HG03469 (cell line): ENCODE measurements at regions not wholly inside any gene's neighbourhood (a gene's known extent, or its start where the extent isn't known, plus 50 kb on each side); places are given as distances from the start of the nearest gene placed in this dataset.

ENCODE experiments used
- ATAC-seq: cut with Tn5 transposase; IDR thresholded peaks from one replicate; pipeline ENCODE4 v1.9.1; 2021; ENCODE audit warnings: mild to moderate bottlenecking, moderate library complexity, moderate number of reproducible peaks; ENCODE audit not compliant: unreplicated experiment

DNA sequence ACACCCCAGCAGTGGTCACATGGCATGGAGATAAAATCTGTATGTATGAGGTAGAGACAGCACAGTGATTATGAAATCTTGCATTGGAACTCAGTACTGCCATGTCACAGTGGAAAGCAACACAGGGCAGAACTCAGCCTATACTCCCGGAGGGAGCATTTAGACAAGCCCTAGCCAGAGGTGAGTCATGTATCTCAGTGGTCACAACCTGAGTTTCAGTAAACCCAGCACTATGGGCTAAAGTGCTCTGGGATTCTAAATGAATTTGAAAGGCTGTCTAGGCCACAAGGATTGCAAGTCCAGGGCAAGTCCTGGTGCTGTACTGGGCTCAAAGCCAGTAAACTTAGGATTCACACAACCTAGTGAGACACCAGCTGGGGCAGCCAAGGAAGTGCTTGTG is 1717.1 kb upstream of the RAG2 start:
- ATAC-seq, result no peak

DNA sequence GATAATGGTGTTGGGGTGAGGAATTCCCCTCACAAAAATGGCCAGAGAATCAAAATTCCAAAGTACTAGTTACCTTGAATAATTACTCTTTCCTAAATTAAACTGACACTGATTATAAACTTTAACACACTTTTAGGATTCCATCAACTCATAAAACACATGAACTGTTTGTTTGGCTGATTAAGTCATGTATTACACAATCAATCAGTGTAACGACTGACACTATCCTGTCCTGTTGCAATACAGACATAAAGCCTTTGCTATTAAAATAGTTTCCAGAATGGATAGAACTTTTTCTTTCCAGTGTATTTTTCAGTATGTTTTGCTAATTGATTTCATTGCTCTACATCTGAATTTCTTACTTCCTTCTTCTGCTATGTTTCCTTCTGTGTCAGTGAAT is 1709.4 kb upstream of the RAG2 start:
- ATAC-seq, result no peak

DNA sequence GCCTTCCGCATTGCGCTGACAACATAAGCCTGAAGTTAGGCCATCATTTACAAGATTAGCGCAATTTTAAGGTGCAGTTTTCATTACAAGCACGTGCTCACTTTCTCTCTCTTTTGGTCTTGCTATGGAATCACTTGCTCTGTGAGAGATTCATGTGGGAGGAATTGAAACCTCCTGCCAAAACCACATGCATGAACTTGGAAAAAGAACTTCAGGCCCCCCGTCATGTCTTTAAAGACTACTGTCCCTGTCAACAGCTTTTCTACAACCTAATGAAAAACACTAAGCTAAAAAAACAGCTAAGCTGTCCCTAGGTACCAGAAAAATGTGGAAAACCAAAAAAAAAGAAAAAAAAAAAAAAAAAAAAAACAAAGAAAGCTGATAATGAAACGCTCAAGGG is 1707.6 kb upstream of the RAG2 start:
- no peak for ATAC-seq

DNA sequence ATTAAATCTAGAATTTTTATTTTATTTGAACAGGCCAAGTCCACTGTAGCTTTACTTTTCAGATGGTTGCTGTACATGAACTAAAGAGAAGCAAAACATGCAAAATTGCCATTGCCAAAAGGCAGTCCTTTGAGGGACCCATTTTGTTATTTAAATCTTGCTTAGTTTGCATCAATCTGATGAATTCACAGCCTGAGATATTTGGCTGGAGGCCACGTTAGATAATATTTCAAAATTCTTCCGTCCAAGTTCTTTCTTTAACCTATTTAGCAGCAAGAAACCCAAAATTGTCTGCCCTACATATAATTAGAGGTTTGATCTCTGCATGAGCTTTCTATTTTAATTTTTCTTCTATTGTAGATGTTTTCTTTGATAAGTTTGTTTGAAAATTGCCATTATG is 1706.9 kb upstream of the RAG2 start:
- no peak for ATAC-seq

DNA sequence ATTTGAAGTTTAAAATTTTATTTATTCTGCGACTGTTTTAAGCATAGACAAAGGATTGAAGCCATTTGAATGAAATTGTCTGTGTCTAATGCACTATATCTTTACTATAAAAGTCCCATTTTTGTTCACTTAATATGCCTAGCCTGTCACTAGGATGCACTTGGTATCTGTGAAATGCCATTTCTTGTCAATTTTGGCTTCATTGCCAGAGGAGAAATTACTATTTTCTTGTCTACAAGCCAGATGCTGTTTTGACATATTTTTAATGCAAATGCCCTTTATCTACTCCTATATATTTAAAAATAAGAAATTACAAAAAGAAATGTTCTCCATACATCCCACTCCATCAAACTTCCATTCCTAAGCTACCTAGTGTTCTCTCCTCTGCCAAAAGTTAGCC is 1704.5 kb upstream of the RAG2 start:
- no peak for ATAC-seq

DNA sequence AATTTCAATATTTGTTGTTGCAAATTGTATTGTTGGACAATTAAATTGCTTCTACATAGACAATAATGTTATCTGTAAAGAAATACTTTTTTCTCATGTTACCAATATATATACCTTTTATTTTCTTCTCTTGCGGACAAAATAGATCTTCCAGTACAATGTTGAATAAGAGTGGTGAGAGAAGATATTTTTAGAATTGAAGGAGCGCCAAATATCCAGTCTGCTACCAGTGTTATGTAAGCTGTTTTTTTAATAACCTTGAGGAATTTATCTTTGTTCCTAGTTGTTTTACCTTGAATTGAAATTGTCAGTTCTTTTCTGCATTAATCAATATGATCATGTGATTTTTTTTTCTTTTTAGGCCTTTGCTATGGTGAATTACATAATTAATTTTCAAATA is 1702.5 kb upstream of the RAG2 start:
- no peak for ATAC-seq

DNA sequence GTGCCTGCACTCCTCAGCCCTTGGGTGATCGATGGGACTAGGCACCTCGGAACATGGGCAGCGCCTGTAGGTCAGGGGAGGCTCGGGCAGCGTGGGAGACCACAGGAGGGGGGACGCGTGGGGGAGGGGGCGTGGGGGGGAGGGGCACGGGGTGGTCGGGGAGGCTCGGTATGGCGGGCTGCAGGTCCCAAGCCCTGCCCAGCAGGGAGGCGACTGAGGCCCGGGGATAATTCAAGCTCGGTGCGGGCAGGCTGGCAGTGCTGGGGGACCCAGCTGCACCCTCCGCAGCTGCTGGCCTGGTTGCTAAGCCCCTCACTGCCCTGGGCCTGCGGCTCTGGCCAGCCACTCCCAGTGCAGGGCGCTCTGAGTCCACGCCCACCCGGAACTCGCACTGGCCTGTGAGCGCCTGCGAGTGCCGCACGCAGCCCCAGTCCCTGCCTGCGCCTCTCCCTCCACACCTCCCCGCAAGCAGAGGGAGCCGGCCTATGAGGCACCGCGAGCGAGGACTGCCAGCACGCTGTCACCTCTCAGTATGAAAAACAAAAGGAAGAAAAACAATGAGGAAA is 1698.3 kb upstream of the RAG2 start:
- no peak for ATAC-seq

DNA sequence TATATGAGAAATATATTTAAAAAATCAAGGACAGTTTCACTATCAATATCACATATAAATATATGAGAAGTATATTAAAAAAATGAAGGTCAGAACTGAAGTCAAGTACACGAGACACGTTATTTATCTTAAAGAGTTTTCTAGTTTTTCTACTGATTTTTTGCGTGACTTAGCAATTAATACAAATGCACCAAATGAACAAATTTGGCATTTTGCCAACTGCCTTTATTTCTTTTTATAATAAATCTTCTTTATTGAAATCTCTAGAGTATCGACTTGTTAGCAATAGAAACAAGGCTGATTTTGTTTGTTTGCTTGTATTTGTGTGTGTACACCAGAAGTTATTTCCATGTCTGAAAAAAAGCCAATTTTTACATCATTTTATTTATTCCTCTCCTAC is 1684.7 kb upstream of the RAG2 start:
- ATAC-seq, result no peak

DNA sequence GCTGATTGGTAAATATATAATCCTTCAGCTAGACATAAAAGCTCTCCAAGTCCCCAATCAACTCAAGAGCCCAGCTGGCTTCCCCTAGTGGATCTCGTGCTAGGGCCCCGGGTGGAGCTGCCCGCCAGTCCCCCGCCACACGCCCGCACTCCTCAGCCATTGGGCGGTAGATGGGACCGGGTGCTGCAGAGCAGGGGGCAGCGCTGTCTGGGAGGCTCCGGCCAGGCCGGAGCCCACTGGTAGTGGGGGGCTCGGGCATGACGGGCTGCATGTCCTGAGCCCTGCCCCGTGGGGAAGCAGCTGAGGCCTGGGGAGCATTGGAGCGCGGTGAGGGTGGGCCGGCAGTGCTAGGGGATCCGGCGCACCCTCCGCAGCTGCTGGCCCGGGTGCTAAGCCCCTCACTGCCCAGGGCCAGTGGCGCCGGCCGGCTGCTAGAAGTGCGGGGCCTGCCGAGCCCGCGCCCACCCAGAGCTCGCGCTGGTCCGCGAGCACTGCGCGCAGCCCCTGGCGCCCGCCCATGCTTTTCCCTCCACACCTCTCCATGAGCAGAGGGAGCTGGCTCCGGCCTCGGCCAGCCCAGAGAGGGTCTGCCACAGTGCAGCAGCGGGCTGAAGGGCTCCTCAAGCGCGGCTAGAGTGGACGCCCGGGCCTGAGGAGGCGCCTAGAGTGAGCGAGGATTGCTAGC is 1680.6 kb upstream of the RAG2 start:
- no peak for ATAC-seq

DNA sequence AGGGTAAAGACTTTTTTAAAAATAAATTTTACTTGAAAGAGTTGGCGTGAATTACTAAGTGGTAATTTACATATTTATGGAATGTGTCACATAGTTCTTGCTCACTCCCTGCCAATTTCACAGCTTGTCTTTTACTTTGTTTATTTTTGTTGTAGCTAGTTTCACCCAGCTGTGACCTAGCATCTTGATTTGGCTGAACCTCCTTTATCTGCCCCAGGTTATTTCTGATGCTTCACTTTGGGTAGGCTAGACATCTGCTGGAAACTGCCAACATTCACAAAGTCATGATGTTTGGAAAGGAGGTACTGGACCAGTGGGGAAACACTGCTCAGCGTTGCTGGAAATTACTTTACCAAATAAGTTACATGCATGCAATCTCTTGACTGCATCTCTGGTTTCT is 1676.0 kb upstream of the RAG2 start:
- no peak for ATAC-seq

DNA sequence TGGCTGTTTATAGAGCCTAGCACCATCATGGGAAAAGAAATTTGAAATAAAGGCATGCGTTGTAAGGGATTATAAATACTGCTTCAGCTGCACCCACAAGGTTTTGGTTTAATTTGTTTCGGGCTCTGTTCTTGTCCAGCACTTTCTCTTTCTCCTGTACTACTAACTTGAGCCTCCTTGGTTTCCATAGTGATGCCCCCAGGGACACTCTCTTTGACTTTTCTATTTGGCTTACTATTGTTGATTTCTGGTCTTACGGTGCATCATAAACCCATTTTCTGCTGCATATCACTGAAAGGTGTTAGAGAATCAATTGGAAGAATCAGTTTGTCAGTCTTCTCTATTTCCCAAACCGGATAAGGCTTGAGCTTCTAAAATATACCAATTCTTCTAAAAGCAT is 1674.3 kb upstream of the RAG2 start:
- ATAC-seq, result no peak

DNA sequence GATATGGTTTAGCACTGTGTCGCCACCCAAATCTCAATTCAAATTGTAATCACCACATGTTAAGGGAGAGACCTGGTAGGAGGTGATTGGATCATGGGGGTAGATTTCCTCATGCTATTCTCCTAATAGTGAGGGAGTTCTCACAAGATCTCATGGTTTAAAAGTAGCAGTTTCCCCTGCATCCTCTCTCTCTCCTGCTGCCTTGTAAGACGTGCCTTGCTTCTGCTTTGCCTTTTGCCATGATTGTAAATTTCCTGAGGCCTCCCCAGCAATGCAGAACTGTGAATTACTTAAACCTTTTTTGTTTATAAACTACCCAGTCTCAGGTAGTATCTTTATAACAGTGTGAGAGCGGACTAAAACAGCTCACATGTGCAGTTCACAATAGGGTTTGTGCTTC is 1668.7 kb upstream of the RAG2 start:
- ATAC-seq, result no peak

DNA sequence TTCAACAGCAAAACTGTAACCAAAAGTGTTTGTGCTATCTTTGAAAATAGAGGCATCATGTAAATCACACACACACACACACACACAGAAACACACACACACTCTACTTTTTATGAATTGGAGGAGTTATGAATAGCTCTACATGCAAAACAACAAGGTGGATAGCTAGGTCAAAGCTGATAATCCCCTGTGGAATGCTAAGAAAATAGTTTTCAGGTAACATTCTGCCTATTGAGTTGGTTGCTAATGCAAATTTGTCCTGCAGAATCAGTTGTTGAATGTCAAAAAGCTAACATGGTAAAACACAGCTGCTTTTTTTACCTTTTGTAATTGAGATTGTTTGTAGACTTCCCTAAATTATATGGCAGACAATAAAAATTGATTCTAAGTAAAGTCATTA is 1658.4 kb upstream of the RAG2 start:
- no peak for ATAC-seq

DNA sequence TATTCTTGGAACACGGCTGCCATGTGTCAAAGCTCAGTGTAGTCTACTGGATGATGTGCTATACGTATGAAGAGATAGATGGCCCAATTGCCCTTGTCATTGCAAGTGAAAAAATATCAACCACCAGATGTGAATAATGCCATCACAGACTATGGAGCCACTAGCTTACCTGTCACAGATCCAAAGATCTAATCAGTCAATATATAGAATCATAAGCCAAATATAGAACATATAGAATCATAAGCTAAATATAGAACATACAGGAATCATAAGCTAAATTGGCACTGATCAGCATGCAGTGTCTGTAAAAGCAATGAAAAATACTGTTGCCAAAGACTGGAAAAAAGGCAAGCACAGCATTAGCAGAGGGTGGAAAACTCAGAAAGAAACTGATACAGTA is 1656.9 kb upstream of the RAG2 start:
- no peak for ATAC-seq

DNA sequence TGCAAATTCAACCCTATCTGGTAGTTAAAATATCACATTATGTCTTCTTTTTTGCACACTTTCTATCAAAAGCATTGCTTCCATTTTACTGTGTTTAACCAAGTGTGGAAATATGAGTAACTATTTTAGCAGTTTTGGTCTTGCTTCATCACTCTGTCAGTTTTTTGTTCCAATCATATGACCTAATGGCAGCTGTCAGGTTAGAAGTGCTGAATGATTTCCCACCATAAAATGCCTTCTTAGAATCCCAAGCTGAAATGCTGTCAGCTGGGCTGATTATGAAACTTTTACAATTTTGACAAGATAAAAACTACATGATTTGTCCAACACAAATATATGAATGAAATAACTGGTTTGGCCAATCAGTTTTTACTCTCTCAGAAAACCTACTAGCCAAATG is 1654.6 kb upstream of the RAG2 start:
- ATAC-seq, result no peak

DNA sequence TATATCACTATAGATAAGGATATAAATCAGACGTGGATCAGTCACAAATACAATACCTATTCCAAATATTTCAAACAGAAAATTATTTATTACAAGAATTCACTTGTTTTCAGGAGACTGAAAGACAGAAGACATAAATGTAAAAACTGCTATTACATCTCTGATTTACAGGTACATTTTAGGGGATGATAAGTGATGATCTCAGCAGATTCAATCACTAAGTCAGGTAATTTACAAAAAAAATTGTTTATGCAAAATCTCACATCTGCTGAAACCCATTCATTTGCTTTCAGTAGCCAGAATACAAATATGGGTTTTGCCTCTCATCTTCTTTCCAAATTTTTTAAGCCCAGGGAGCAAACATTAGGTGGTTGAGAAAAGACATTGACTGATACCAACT is 1648.4 kb upstream of the RAG2 start:
- ATAC-seq, result no peak

DNA sequence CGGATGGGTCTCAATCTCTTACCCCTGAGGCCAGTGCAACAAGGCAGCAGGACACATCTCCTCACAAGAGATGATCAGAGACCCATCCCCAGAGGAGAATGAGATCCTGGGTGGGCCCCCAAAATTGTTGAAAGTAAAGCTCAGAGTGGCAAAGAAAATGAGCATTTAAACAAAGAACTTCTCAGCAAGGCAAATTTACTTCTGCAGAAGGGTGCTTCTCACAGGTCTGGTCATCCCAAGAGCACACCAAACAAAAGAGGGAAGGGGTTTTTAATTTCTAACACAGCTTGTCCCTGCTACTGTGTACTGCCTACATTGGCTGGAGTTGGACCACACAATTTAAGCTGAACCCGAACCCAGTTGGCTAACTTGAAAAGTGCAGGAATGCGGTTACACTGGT is 1628.6 kb upstream of the RAG2 start:
- ATAC-seq, result no peak

DNA sequence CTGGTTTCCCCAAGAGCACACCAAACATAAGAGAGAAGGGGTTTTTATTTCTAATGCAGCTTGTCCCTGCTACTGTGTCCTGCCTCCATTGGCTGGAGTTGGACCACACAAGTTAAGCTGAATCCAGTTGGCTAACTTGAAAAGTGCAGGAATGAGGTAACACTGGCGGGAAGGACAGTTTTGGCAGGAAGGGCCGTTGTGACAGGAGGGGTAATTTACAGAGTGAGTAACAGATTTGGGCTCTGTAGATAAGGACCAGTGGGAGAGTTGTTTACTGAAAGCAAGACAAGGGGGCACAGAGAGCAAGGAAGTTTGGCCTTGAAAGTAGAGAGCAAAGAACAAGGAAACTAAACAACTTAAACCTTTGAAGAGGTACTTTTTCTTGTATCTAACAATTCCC is 1623.3 kb upstream of the RAG2 start:
- no peak for ATAC-seq

DNA sequence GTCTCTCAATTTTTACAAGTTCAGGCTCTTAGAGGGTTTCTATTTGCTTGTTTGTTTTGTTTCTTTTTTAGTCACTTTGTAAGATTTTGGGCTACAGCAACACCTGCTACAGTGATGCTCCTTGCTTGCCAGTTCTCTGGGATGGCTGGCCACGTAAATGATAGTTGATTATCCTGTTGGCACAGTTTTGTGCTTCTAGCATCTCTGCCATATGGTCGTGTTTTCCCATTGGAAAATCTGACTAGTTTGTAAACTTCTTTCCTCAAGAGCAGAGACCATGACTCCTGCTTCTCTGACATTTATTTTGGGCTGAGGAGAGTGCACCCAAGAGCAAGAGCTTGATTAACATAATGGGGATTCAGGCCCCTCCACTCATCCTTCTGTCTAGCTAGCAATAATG is 1621.6 kb upstream of the RAG2 start:
- ATAC-seq, result no peak

DNA sequence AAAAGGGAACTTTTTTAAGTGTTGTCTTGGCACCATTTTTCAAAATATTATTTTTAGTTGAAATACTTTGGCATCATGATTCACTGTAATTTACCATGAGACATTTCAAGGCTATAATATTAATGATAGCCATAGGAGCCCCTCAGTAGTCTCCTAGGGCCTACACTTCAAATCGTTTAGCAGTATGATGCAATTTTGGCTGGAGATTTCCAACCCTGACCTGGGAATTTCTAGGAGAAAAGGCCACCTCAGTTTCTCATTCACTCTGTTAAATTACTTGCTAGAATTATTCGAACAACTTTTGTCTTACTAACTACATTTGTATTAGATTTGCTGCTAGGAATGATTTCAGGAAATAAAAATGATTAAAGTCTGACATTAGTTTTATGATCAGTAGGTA is 1610.9 kb upstream of the RAG2 start:
- no peak for ATAC-seq

DNA sequence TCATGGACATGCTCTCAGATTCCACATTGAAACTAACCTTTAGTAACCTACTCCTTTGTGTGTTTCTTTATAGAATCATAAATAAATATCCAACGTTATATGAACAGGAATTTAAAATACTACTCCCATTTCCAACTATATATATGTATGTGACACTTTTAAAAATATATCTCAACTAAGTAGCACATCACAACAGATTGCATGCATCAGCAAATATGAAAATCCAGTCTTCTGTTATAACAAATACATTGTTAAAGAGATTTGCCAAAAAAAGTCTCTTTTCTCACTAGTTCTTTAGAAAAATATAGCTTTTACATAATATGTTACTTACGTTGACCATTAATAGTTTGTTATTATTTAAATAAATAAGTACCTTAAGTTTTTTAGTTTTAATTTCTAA is 1608.6 kb upstream of the RAG2 start:
- no peak for ATAC-seq

DNA sequence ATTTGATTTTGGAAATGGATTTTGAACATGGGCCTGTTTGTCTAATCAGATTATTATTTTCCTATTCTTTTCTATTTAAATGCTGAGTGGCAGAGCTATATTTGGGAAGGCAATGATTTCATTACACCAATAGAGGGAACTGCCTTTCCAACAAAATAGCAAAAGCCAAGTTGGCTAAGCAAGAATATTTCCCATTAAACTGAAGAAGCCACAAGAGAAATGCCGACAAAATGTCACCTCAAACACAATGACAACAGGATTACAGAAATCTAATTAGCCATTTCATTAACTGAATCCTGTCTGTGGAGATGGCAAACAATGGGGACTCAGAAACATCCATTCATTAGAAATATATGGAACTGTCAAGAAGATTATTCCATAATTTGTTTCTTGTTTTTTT is 1593.1 kb upstream of the RAG2 start:
- ATAC-seq, result no peak

DNA sequence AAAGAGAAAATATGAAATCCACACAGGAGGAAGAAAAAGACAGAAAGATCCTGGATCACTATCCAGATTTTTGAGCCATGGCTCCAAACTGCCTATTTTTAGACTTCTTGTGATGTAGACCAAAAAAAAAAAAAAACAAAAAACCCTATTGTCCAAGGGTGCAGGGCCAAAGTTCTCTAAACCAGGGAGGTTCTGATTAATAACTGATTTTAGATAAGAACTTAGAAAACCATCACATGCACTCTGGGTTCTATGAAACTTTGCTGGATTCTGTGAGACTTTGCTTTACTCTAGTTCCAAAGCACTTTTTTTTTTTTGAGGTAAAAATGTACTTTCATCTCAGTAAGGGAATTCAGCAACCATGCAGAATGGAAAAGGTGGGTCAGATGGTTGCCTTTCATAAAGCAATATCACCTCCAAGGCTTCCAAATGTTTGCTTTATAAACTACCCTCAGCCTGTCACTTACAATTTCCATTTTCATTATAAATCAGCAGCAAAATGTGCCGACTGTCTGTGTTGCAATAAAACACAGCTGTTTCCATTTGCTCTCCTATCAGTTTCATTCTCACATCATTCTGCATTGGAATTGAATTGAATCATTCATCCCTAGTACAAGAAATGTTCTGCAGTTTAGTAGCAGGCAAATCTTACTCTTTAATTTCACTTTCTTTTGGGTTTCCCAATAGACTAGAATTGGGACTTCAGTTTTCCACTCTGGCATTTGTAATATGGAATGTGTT is 1584.3 kb upstream of the RAG2 start:
- no peak for ATAC-seq
